Activated CD4-positive, alpha-beta T cell treated with anti-CD3 and anti-CD28 coated beads, Interleukin-2, amount 50 U/mL, for 1 hour (primary cell): ENCODE measurements at regions not wholly inside any gene's neighbourhood (a gene's known extent, or its start where the extent isn't known, plus 50 kb on each side); places are given as distances from the start of the nearest gene placed in this dataset.
"Not testable (repeated sequence)": the region's sequence is repeated elsewhere in the genome, so short reads cannot be mapped to it uniquely, and the experiment has no call there.

Experiments used
- DNase-seq: peaks from one replicate; pipeline ENCODE4 v3.0.0-alpha.2; 2020

- DNase-seq, result no peak
Measured at GRCh38 chr4:129905256-129905655, 809.3 kb downstream of the C4orf33 start.

DNA sequence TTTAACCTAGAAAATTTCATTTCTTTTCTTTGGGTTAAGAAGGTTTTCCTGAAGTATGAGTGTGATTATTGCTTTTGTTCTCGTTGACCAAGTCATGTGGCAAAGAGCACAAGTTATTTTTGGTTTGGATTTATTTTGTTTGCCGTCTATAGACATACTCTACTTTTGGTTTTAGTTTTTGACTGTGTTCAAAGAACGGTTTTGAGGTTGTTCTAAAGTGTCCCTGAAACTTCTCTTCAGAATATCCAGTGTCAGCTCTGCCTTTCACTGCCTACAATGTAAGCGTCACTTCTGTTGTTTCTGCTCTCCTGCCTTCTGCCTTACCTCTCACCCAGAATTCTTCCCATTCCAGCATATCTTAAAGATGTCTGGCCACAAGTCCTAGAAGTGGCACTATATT, 812.2 kb downstream of the C4orf33 start:
- no peak for DNase-seq

- DNase-seq, result no peak
Measured at GRCh38 chr4:129916991-129917390, 821.0 kb downstream of the C4orf33 start.

GRCh38 chr4:129917651-129918050, 821.7 kb downstream of the C4orf33 start:
- no peak for DNase-seq

DNA sequence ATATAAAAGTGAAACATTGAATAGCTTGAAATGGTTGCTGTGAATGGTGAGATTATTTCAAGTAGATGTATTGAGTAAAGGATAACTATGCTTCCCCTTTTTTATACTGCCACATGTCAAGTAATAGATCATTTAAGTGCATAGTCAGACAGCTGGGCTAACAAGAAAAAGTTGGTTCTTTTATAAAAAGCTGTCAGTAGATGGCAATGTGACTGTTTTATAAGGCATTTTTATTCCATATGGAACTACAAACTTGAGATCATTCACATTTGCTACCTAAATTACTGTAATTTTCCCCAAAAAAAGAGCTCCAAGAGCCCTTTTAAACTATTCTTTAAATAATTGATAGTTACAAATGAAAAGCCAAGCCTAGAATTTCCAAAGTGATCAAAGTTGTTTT, 831.0 kb downstream of the C4orf33 start:
- DNase-seq, result no peak

DNA sequence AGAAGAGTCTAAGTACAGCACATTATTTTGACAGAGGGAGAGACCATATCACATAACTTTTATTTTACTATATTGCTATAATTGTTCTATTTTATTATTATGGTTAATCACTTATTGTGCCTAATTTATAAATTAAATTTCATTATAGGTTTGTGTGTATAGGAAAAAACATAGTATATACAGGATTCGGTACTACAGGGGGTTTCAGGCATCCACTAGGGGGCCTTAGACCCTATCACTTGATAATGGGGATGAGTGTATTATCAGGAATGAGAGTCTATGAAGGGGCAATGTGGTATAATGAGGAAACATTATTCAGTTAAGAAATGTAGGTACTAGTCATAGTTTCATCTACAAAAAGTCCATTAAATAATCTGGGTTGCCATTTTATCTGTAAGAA, 833.1 kb downstream of the C4orf33 start:
- DNase-seq, result no peak

- no peak for DNase-seq
Measured at GRCh38 chr4:129929984-129930383, 834.0 kb downstream of the C4orf33 start.

GRCh38 chr4:129950217-129950616, 854.3 kb downstream of the C4orf33 start:
- DNase-seq, result no peak

- DNase-seq, result no peak
Measured at GRCh38 chr4:129966175-129966574, 870.2 kb downstream of the C4orf33 start.

DNA sequence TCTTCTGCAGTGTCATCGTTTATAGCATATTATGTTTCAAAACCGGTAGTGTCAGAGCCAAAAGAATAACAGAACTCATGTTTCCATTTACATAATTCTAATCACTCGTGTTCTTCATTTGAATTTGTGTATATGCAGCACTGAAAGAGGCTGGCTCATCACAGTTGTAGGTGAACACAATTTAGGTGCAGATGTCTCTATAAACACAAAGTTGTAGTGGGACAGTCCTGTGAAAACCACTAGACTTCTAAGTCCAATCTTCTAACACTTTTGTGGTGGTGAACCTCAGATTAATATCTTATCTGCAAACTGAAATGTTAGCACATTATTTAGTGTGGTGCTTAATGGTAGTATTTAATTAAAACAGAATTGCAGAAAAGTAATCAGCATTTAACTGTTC, 872.4 kb downstream of the C4orf33 start:
- DNase-seq, result no peak

- DNase-seq, result no peak
Measured at GRCh38 chr4:129968778-129969177, 872.8 kb downstream of the C4orf33 start.

GRCh38 chr4:129970801-129971200, 874.8 kb downstream of the C4orf33 start:
- no peak for DNase-seq

GRCh38 chr4:129971419-129971818, 875.5 kb downstream of the C4orf33 start:
- no peak for DNase-seq

- no peak for DNase-seq
Measured at GRCh38 chr4:129972257-129972656, 876.3 kb downstream of the C4orf33 start.

DNA sequence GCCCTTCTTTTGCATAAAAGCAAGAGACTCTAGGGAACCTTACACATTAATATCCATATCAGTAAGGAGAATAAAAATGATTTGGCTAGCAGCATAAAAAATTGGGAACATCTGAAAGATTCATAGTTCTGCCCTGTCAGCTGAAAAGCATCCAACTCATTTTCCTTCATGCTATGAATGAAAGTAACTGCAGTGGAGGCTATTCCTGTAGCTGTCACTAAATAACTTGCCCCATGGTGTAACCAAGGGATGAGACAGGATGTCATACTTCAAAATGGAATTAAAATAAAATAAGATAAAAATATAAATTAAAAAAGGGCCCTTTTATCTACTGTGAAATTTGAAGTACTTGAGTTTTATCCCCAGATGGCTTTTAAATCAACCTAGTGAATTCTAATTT, 878.8 kb downstream of the C4orf33 start:
- DNase-seq, result no peak

- no peak for DNase-seq
Measured at GRCh38 chr4:129978315-129978714, 882.4 kb downstream of the C4orf33 start.

- DNase-seq, result no peak
Measured at GRCh38 chr4:129988957-129989356, 893.0 kb downstream of the C4orf33 start.

- DNase-seq, result no peak
Measured at GRCh38 chr4:129994715-129995114, 898.8 kb downstream of the C4orf33 start.

DNA sequence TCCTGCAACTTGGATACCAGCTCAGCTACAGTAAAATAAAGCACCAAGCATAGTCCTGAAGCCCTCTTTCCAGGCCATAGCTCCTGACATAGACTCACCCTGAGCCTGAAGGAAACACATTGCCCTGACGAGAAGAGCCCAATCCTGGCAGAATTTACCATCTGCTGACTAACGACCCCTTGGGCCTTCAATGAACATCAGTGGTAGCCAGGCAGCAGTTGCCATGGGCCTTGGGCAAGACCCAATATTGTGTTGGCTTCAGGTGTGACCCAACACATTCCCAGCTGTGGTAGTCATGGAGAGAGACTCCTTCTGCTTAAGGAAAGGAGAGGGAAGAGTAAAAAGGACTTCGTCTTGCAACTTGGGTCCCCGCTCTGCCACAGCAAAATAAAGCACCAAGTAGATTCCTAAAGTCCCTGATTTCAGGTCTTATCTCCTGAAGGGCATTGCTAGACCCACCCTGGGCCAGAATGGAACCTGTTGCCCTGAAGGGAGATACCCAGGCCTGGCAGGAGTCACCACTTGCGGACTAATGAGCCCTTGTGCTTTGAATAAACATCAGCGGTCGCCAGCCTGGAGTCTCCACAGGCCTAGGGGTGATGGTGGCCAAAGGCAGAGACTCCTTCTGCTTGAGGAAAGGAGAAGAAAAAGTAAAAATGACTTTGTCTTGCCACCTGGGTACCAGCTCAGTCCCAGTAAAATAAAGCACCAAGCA, 902.6 kb downstream of the C4orf33 start:
- DNase-seq, result no peak

DNA sequence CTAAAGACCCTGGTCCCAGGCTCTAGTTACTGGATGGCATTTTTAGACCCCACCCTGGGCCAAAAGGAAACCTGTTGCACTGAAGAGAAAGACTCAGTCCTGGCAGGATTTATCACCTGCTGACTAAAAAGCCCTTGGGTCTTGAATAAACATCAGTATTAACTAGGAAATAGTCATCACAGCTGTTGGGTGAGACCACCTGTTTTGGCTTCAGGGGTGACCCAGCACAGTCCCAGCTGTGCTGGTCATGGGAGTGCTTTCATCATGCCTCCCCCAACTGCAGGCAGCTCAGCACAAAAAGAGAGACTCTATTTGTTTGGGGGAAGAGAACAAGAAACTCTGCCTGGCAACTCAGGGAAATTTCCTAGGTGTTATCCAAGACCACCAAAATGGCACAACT, 903.2 kb downstream of the C4orf33 start:
- DNase-seq, result no peak

DNA sequence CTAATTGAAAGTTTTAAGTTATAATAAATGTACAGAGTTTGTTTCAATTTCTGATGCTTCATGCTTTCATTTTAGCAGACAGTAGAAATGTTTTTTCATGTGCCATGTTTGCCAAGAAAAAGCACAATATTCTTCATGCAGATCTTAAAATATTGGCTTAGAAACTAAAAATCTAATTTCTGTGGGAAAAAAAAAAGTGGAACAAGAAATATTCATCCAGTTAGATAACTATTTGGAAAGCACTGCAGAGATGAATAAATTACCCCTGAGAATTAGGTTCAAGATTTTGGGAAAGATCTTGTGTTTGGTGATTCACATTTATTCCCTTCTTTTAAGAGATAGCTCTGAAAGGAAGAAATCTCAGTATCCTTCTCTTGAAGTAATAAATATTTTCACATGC, 912.5 kb downstream of the C4orf33 start:
- DNase-seq, result no peak

- DNase-seq, result not testable (repeated sequence)
Measured at GRCh38 chr4:130012806-130013205, 916.9 kb downstream of the C4orf33 start.

DNA sequence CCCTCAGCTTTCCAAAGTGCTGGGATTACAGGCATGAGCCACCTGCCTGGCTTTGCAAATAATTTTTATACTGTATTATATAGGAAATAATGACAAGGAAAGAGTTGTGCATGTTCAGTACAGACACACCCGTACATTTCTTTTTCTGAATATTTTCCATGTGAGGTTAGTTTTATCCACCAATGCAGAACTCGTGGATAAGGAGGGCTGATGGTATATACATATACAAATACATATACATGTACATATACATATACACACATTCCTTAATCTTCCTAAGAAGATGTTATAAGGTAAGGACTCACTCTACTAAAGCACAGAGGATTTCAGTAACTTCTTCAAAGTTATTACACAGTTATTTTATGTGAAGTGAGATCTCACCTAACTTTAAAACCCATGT, 925.8 kb downstream of the C4orf33 start:
- no peak for DNase-seq

DNA sequence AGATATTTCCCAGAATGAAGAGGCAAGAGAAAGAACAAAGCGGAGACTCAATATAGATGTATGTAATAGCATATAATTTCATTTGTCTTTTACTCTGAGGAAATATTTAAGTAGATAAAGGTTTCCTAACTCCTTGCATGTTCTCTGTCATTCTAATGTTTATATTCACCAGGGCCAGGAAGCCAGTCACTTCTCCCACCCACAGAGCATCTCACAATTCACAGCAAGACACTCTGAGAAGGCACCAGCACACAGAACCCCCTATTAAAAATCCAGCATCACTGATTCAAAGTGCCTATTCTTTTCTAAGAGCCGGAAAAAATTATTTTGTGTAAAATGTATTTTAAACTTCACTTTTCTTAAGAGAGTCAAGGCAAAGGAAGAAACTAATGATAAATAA, 927.1 kb downstream of the C4orf33 start:
- no peak for DNase-seq

DNA sequence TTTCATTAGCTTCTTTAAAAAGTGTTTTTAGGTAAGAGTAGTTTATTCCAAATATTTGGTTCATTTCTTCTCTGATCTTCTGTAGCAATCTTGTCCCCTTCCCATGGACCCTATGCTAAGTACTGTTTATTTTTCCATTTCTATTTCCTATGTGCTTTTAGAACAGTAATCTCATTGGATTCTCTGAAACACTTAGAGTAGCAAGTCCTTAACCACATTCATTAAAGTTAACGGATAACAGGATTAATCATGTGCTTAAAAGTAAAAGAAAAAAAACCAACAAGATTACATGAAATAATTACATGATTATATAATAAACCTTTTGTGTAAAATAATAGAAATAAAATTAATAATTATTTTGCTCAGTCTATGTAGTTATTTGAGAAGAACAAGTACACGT, 929.7 kb downstream of the C4orf33 start:
- no peak for DNase-seq
